ENCODE measurements at regions not wholly inside any gene's neighbourhood (a gene's known extent, or its start where the extent isn't known, plus 50 kb on each side); places are given as distances from the start of the nearest gene placed in this dataset.
"Not testable (repeated sequence)": the region's sequence is repeated elsewhere in the genome, so short reads cannot be mapped to it uniquely, and the experiment has no call there.

GRCh38 chr21:9883047-9883446 is 638.3 kb upstream of the TPTE start:
- H3K4me3 ChIP-seq (ENCODE audit: insufficient read depth, low read depth, low read length, poor library complexity, severe bottlenecking); H3K36me3 ChIP-seq (ENCODE audit: control insufficient read depth, insufficient read depth, low read length); H3K27ac ChIP-seq (ENCODE audit: insufficient read depth, low read length, poor library complexity, severe bottlenecking); H3K9me3 ChIP-seq (ENCODE audit: control insufficient read depth, low read length); DNase-seq; H3K4me1 ChIP-seq (ENCODE audit: control insufficient read depth, insufficient read depth, low read length, poor library complexity, severe bottlenecking); H3K27me3 ChIP-seq (replicated peaks; ENCODE audit: control insufficient read depth, insufficient read depth, low read length, poor library complexity, severe bottlenecking): not testable (repeated sequence)

GRCh38 chr21:9883571-9884282 is 637.7 kb upstream of the TPTE start:
- DNase-seq; H3K4me3 ChIP-seq (ENCODE audit: insufficient read depth, low read depth, low read length, poor library complexity, severe bottlenecking); H3K9me3 ChIP-seq (ENCODE audit: control insufficient read depth, low read length); H3K36me3 ChIP-seq (ENCODE audit: control insufficient read depth, insufficient read depth, low read length); H3K27ac ChIP-seq (ENCODE audit: insufficient read depth, low read length, poor library complexity, severe bottlenecking); H3K4me1 ChIP-seq (ENCODE audit: control insufficient read depth, insufficient read depth, low read length, poor library complexity, severe bottlenecking); H3K27me3 ChIP-seq (replicated peaks; ENCODE audit: control insufficient read depth, insufficient read depth, low read length, poor library complexity, severe bottlenecking): not testable (repeated sequence)

GRCh38 chr21:9888500-9888899 is 632.9 kb upstream of the TPTE start:
- H3K9me3 ChIP-seq (ENCODE audit: control insufficient read depth, low read length); H3K27ac ChIP-seq (ENCODE audit: insufficient read depth, low read length, poor library complexity, severe bottlenecking); H3K27me3 ChIP-seq (replicated peaks; ENCODE audit: control insufficient read depth, insufficient read depth, low read length, poor library complexity, severe bottlenecking); H3K4me1 ChIP-seq (ENCODE audit: control insufficient read depth, insufficient read depth, low read length, poor library complexity, severe bottlenecking); H3K36me3 ChIP-seq (ENCODE audit: control insufficient read depth, insufficient read depth, low read length); DNase-seq; H3K4me3 ChIP-seq (ENCODE audit: insufficient read depth, low read depth, low read length, poor library complexity, severe bottlenecking): not testable (repeated sequence)

GRCh38 chr21:9903579-9903978 is 617.8 kb upstream of the TPTE start:
- H3K4me1 ChIP-seq (ENCODE audit: control insufficient read depth, insufficient read depth, low read length, poor library complexity, severe bottlenecking); DNase-seq; H3K36me3 ChIP-seq (ENCODE audit: control insufficient read depth, insufficient read depth, low read length); H3K27me3 ChIP-seq (replicated peaks; ENCODE audit: control insufficient read depth, insufficient read depth, low read length, poor library complexity, severe bottlenecking); H3K4me3 ChIP-seq (ENCODE audit: insufficient read depth, low read depth, low read length, poor library complexity, severe bottlenecking); H3K9me3 ChIP-seq (ENCODE audit: control insufficient read depth, low read length); H3K27ac ChIP-seq (ENCODE audit: insufficient read depth, low read length, poor library complexity, severe bottlenecking): not testable (repeated sequence)

GRCh38 chr21:9914135-9914534 is 607.2 kb upstream of the TPTE start:
- not testable (repeated sequence) for H3K27me3 ChIP-seq (replicated peaks; ENCODE audit: control insufficient read depth, insufficient read depth, low read length, poor library complexity, severe bottlenecking); DNase-seq; H3K9me3 ChIP-seq (ENCODE audit: control insufficient read depth, low read length); H3K27ac ChIP-seq (ENCODE audit: insufficient read depth, low read length, poor library complexity, severe bottlenecking); H3K4me1 ChIP-seq (ENCODE audit: control insufficient read depth, insufficient read depth, low read length, poor library complexity, severe bottlenecking); H3K36me3 ChIP-seq (ENCODE audit: control insufficient read depth, insufficient read depth, low read length); H3K4me3 ChIP-seq (ENCODE audit: insufficient read depth, low read depth, low read length, poor library complexity, severe bottlenecking)

- H3K36me3 ChIP-seq (ENCODE audit: control insufficient read depth, insufficient read depth, low read length); H3K4me1 ChIP-seq (ENCODE audit: control insufficient read depth, insufficient read depth, low read length, poor library complexity, severe bottlenecking); H3K27me3 ChIP-seq (replicated peaks; ENCODE audit: control insufficient read depth, insufficient read depth, low read length, poor library complexity, severe bottlenecking); H3K4me3 ChIP-seq (ENCODE audit: insufficient read depth, low read depth, low read length, poor library complexity, severe bottlenecking); H3K27ac ChIP-seq (ENCODE audit: insufficient read depth, low read length, poor library complexity, severe bottlenecking); H3K9me3 ChIP-seq (ENCODE audit: control insufficient read depth, low read length); DNase-seq: not testable (repeated sequence)
Observed at GRCh38 chr21:9919446-9919845, 601.9 kb upstream of the TPTE start.

GRCh38 chr21:9943639-9944038 is 577.7 kb upstream of the TPTE start:
- H3K36me3 ChIP-seq (ENCODE audit: control insufficient read depth, insufficient read depth, low read length); DNase-seq; H3K27ac ChIP-seq (ENCODE audit: insufficient read depth, low read length, poor library complexity, severe bottlenecking); H3K4me1 ChIP-seq (ENCODE audit: control insufficient read depth, insufficient read depth, low read length, poor library complexity, severe bottlenecking); H3K27me3 ChIP-seq (replicated peaks; ENCODE audit: control insufficient read depth, insufficient read depth, low read length, poor library complexity, severe bottlenecking); H3K4me3 ChIP-seq (ENCODE audit: insufficient read depth, low read depth, low read length, poor library complexity, severe bottlenecking); H3K9me3 ChIP-seq (ENCODE audit: control insufficient read depth, low read length): not testable (repeated sequence)

GRCh38 chr21:9946057-9946456 is 575.3 kb upstream of the TPTE start:
- not testable (repeated sequence) for H3K9me3 ChIP-seq (ENCODE audit: control insufficient read depth, low read length); H3K27me3 ChIP-seq (replicated peaks; ENCODE audit: control insufficient read depth, insufficient read depth, low read length, poor library complexity, severe bottlenecking); H3K36me3 ChIP-seq (ENCODE audit: control insufficient read depth, insufficient read depth, low read length); H3K4me3 ChIP-seq (ENCODE audit: insufficient read depth, low read depth, low read length, poor library complexity, severe bottlenecking); DNase-seq; H3K27ac ChIP-seq (ENCODE audit: insufficient read depth, low read length, poor library complexity, severe bottlenecking); H3K4me1 ChIP-seq (ENCODE audit: control insufficient read depth, insufficient read depth, low read length, poor library complexity, severe bottlenecking)

GRCh38 chr21:9949510-9950289 is 571.7 kb upstream of the TPTE start:
- not testable (repeated sequence) for DNase-seq; H3K27ac ChIP-seq (ENCODE audit: insufficient read depth, low read length, poor library complexity, severe bottlenecking)

GRCh38 chr21:9950363-9950762 is 571.0 kb upstream of the TPTE start:
- H3K27ac ChIP-seq (ENCODE audit: insufficient read depth, low read length, poor library complexity, severe bottlenecking); H3K36me3 ChIP-seq (ENCODE audit: control insufficient read depth, insufficient read depth, low read length); H3K4me3 ChIP-seq (ENCODE audit: insufficient read depth, low read depth, low read length, poor library complexity, severe bottlenecking); H3K9me3 ChIP-seq (ENCODE audit: control insufficient read depth, low read length); H3K4me1 ChIP-seq (ENCODE audit: control insufficient read depth, insufficient read depth, low read length, poor library complexity, severe bottlenecking); H3K27me3 ChIP-seq (replicated peaks; ENCODE audit: control insufficient read depth, insufficient read depth, low read length, poor library complexity, severe bottlenecking); DNase-seq: not testable (repeated sequence)

More at GRCh38 chr21:9949510-9950289, 571.7 kb upstream of the TPTE start:
- H3K4me1 ChIP-seq (ENCODE audit: control insufficient read depth, insufficient read depth, low read length, poor library complexity, severe bottlenecking); H3K9me3 ChIP-seq (ENCODE audit: control insufficient read depth, low read length); H3K4me3 ChIP-seq (ENCODE audit: insufficient read depth, low read depth, low read length, poor library complexity, severe bottlenecking); H3K36me3 ChIP-seq (ENCODE audit: control insufficient read depth, insufficient read depth, low read length); H3K27me3 ChIP-seq (replicated peaks; ENCODE audit: control insufficient read depth, insufficient read depth, low read length, poor library complexity, severe bottlenecking): not testable (repeated sequence)

Data from effector memory CD4-positive, alpha-beta T cell (primary cell).